A673 (cell line): ENCODE measurements at regions not wholly inside any gene's neighbourhood (a gene's known extent, or its start where the extent isn't known, plus 50 kb on each side); places are given as distances from the start of the nearest gene placed in this dataset.

ENCODE experiments used
- BruUV-seq: library from RNA; stranded (reverse); fragments of 400-500 nt; replicated peaks from 2 replicates; lab custom pipeline; 2021; lab: Mats Ljungman, UMichigan
- CTCF ChIA-PET: fragments of 300-600 bp; sonication (Branson Sonifier 250); formaldehyde crosslinking; loops from one replicate; lab custom pipeline; 2022; ENCODE audit warnings: antibody characterized with exemption; lab: Charles Lee
- POLR2A ChIA-PET: fragments of 300-600 bp; sonication (Branson Sonifier 250); formaldehyde crosslinking; loops from one replicate; lab custom pipeline; 2022; ENCODE audit warnings: antibody characterized with exemption; ENCODE audit not compliant: low non-redundant PET; lab: Charles Lee
- DNase-seq: peaks from one replicate; pipeline ENCODE4 v3.0.0-alpha.2; 2015; ENCODE audit warnings: low spot score
- H3K27ac ChIP-seq: fragments of 200-600 bp; sonication (generic); 2 replicates; pipeline ENCODE4 v1.5.1; 2016; ENCODE audit warnings: mixed run types, low read depth, mild to moderate bottlenecking, mixed read lengths, antibody characterized with exemption, low read length; ENCODE audit not compliant: poor library complexity, severe bottlenecking
- H3K27me3 ChIP-seq: fragments of 200-600 bp; sonication (generic); replicated peaks from 2 replicates; pipeline ENCODE4 v1.6.1; 2017; ENCODE audit warnings: mixed run types, low read depth, mild to moderate bottlenecking, mixed read lengths, antibody characterized with exemption, low read length; ENCODE audit not compliant: insufficient read depth, poor library complexity
- H3K36me3 ChIP-seq: fragments of 200-600 bp; sonication (generic); 2 replicates; pipeline ENCODE4 v1.6.1; 2016; ENCODE audit warnings: mixed run types, mild to moderate bottlenecking, mixed read lengths, antibody characterized with exemption, low read length; ENCODE audit not compliant: insufficient read depth, poor library complexity, severe bottlenecking
- H3K4me1 ChIP-seq: fragments of 200-600 bp; sonication (generic); 2 replicates; pipeline ENCODE4 v1.6.1; 2017; ENCODE audit warnings: mixed run types, mild to moderate bottlenecking, mixed read lengths, antibody characterized with exemption, low read length; ENCODE audit not compliant: insufficient read depth, poor library complexity, severe bottlenecking
- H3K4me3 ChIP-seq: fragments of 200-600 bp; sonication (generic); 2 replicates; pipeline ENCODE4 v1.5.1; 2016; ENCODE audit warnings: low read depth, mixed run types, mild to moderate bottlenecking, mixed read lengths, low read length; ENCODE audit not compliant: poor library complexity, severe bottlenecking
- H3K9me3 ChIP-seq: fragments of 200-600 bp; sonication (generic); 2 replicates; pipeline ENCODE4 v1.6.1; 2016; ENCODE audit warnings: mixed run types, low read depth, mild to moderate bottlenecking, mixed read lengths, antibody characterized with exemption, low read length; ENCODE audit not compliant: poor library complexity, severe bottlenecking
- EZH2 ChIP-seq: fragments of 200-600 bp; sonication (generic); IDR thresholded peaks from 2 replicates; pipeline ENCODE4 v1.6.1; 2017; ENCODE audit warnings: borderline replicate concordance, low read depth, mild to moderate bottlenecking, mixed read lengths, antibody characterized with exemption, low read length; ENCODE audit not compliant: poor library complexity, severe bottlenecking
- intact Hi-C: fragments of 100-400 bp; cut with micrococcal nuclease; formaldehyde crosslinking; loops from one replicate; pipeline ENCODE4 v1.10.0; 2022; ENCODE audit not compliant: unreplicated experiment
- TF ChIP-seq, protein P1 (sequence below): fragments of 300-800, 200-600 bp; sonication (generic); conservative IDR thresholded peaks from 2 replicates; pipeline ENCODE4 v1.5.1; 2017; ENCODE audit warnings: low read depth, mild to moderate bottlenecking, antibody characterized with exemption, low read length, moderate library complexity, mixed read lengths

DNA sequence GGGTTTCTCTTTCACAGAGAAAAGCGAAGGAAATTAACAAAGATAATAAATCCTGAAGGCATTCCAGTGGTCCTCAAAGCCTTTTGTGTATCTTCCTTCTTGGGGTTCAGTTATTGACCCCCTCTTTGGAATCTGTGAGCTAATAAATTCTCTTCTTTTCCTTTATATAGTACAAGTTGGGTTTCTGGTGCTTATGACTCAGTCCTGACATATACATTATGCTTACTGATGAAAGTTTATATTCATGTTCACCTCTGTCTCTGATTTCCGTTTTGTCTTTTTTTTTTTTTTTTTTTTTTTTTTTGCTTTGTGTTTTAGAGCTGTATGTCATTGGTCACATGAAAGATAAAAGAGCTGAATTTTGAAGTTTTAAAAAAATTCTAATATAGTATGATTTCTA, 230.7 kb upstream of the RBMS3 start:
- no peaks in the 10 kb centered on the region for H3K9me3 ChIP-seq
- intact Hi-C loops, result no loop called here
- TF ChIP-seq EZH2, result no peak
- TF ChIP-seq, protein P1, sequence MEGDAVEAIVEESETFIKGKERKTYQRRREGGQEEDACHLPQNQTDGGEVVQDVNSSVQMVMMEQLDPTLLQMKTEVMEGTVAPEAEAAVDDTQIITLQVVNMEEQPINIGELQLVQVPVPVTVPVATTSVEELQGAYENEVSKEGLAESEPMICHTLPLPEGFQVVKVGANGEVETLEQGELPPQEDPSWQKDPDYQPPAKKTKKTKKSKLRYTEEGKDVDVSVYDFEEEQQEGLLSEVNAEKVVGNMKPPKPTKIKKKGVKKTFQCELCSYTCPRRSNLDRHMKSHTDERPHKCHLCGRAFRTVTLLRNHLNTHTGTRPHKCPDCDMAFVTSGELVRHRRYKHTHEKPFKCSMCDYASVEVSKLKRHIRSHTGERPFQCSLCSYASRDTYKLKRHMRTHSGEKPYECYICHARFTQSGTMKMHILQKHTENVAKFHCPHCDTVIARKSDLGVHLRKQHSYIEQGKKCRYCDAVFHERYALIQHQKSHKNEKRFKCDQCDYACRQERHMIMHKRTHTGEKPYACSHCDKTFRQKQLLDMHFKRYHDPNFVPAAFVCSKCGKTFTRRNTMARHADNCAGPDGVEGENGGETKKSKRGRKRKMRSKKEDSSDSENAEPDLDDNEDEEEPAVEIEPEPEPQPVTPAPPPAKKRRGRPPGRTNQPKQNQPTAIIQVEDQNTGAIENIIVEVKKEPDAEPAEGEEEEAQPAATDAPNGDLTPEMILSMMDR, result no peak
- H3K36me3 ChIP-seq, result no peaks in the 10 kb centered on the region
- CTCF ChIA-PET, result no interaction called here
- no peaks in the 10 kb centered on the region for H3K27me3 ChIP-seq
- no peak overlapping the region for H3K4me3 ChIP-seq
- no peak overlapping the region for H3K27ac ChIP-seq
- no peak for DNase-seq
- POLR2A ChIA-PET, result interaction anchor here (0.6 kb wide), 1 partner anchor 109 kb away, joined by 9 read pairs; no protein-coding TSS in a partner anchor
- H3K4me1 ChIP-seq, result no peaks in the 10 kb centered on the region
- no TSS peak for BruUV-seq

DNA sequence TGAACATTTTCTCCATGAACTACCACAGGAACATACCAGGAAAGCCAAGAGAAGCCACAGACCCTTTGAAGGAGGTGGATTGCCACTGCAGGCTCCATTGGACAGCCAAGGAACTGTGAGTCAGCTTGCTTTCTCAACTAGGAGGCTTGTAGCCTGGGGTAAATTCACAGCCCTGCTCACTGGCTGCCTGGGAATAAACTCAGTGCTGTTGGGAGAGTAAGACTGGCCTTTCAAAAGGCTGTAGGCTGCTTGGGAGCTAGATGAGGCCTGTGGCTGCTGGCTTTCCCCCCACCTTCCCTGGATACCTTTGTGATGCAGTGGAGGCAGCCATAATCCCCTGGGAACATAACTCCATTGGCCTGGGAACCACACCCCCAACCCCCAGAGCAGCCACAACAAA, 223.5 kb upstream of the RBMS3 start:
- no peak for DNase-seq
- Histone ChIP-seq H3K36me3 (no peaks in the 10 kb centered on the region), H3K27ac (no peak overlapping the region), H3K4me3 (no peak overlapping the region), H3K27me3 (no peaks in the 10 kb centered on the region), H3K4me1 (no peaks in the 10 kb centered on the region), H3K9me3 (no peaks in the 10 kb centered on the region)
- intact Hi-C loops, result no loop called here
- TF ChIP-seq EZH2, result no peak
- TF ChIP-seq, protein P1, result no peak
- no TSS peak for BruUV-seq
- ChIA-PET POLR2A (interaction anchor here (0.6 kb wide), 1 partner anchor 252 kb away, joined by 5 read pairs; no protein-coding TSS in a partner anchor), CTCF (no interaction called here)

DNA sequence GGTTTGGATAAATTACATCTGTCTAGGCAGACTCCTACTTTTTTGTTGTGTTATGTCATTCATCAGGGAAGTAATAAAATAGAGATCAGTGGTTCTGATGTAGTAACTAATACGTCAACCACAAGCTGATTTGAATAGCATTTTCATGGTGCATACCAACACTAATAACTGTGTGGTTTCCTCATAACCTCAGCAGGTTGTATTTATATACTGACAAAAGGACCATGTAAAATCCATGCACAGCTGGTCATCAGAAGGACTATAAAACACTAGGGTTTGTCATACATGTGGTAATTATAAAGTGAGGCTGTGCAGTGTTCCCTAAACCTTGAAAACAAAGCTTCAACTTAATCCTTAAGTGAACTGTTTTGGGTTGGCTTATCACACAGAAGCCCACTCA, 216.8 kb upstream of the RBMS3 start:
- ChIA-PET CTCF (interaction anchor here (0.5 kb wide), 1 partner anchor 19 kb away, joined by 3 read pairs; no protein-coding TSS in a partner anchor), POLR2A (no interaction called here)
- peaks cover 24% of the 10 kb centered on the region for H3K4me1 ChIP-seq
- no peaks in the 10 kb centered on the region for H3K27me3 ChIP-seq
- DNase-seq, result peak; percentile 78
- BruUV-seq, result no TSS peak
- peak overlapping the region; percentile 13 for H3K27ac ChIP-seq
- no peak overlapping the region for H3K4me3 ChIP-seq
- TF ChIP-seq, protein P1, result no peak
- TF ChIP-seq EZH2, result no peak
- intact Hi-C loops, result no loop called here
- H3K9me3 ChIP-seq, result no peaks in the 10 kb centered on the region
- no peaks in the 10 kb centered on the region for H3K36me3 ChIP-seq
